Lower leg skin (tissue), 4 donors: ENCODE measurements at regions not wholly inside any gene's neighbourhood (a gene's known extent, or its start where the extent isn't known, plus 50 kb on each side); places are given as distances from the start of the nearest gene placed in this dataset.

Experiments
- DNase-seq, 2 donors: peaks; one replicate each; pipeline ENCODE4 v3.0.0-alpha.2; 2019; ENCODE audit warnings: low spot score in 2 of 2
- H3K4me3 ChIP-seq: fragments of 200-600 bp; sonication (generic); 2 replicates; pipeline ENCODE4 v1.5.1; 2017; ENCODE audit warnings: mild to moderate bottlenecking, low read depth; ENCODE audit not compliant: poor library complexity, severe bottlenecking
- CTCF ChIP-seq, 3 donors: fragments of 450-650 bp; IDR thresholded peaks; one replicate each; pipeline ENCODE4 v1.5.1; 2016; ENCODE audit warnings: antibody characterized with exemption in 3 of 3, mild to moderate bottlenecking in 3 of 3, moderate library complexity in 2 of 3
- POLR2A ChIP-seq, 2 donors: fragments of 450-650 bp; IDR thresholded peaks; one replicate each; pipeline ENCODE4 v1.6.1; 2016 to 2017; ENCODE audit warnings: antibody characterized with exemption in 2 of 2, mild to moderate bottlenecking in 1 of 2, moderate library complexity in 1 of 2
- WGBS, 2 donors: methylation state at CpG; one replicate each; pipeline ENCODE4 v1.1.5; 2018; 5-methylcytosine and 5-hydroxymethylcytosine counted together
- intact Hi-C: fragments of 100-400 bp; cut with DNase I; formaldehyde crosslinking; loops from one replicate; pipeline ENCODE4 v1.15.0; 2023; ENCODE audit warnings: low total_unique reads

- DNase-seq, result no peak
- TF ChIP-seq POLR2A (IDR thresholded peaks at IDR 0.05) (no peak), CTCF (IDR thresholded peaks at IDR 0.05) (no peak)
- intact Hi-C loops, result no loop called here
- no peak overlapping the region for H3K4me3 ChIP-seq
- WGBS, 2 donors, result 89 to 90% methylated on average over 5 of the region's 5 CpGs
These were observed 154.6 kb upstream of the EEPD1 start for GRCh38 chr7:35998481-35998880.

GRCh38 chr7:36001546-36001945 lies 151.5 kb upstream of the EEPD1 start:
- intact Hi-C loops, result no loop called here
- WGBS, 2 donors, result 94 to 98% methylated on average over 3 of the region's 3 CpGs
- TF ChIP-seq POLR2A (IDR thresholded peaks at IDR 0.05), result no peak
- no peak for TF ChIP-seq CTCF (IDR thresholded peaks at IDR 0.05)
- H3K4me3 ChIP-seq, result no peak overlapping the region
- no peak for DNase-seq

GRCh38 chr7:36002900-36003299 lies 150.2 kb upstream of the EEPD1 start:
- TF ChIP-seq POLR2A (IDR thresholded peaks at IDR 0.05) (no peak), CTCF (IDR thresholded peaks at IDR 0.05) (no peak)
- no peak overlapping the region for H3K4me3 ChIP-seq
- intact Hi-C loops, result no loop called here
- WGBS, 2 donors, result 90 to 91% methylated on average over 2 of the region's 2 CpGs
- DNase-seq, result no peak

- no peak overlapping the region for H3K4me3 ChIP-seq
- intact Hi-C loops, result no loop called here
- WGBS, 2 donors, result 92 to 100% methylated on average over 1 of the region's 1 CpG
- TF ChIP-seq CTCF (IDR thresholded peaks at IDR 0.05), result no peak
- TF ChIP-seq POLR2A (IDR thresholded peaks at IDR 0.05), result no peak
- DNase-seq, result no peak
These were observed 149.7 kb upstream of the EEPD1 start for GRCh38 chr7:36003343-36003742.

- DNase-seq, result no peak
- TF ChIP-seq CTCF (IDR thresholded peaks at IDR 0.05) (no peak), POLR2A (IDR thresholded peaks at IDR 0.05) (no peak)
- intact Hi-C loops, result no loop called here
- no peak overlapping the region for H3K4me3 ChIP-seq
- 74 to 81% methylated on average over 3 of the region's 3 CpGs for WGBS, 2 donors
These were observed 147.8 kb upstream of the EEPD1 start for GRCh38 chr7:36005293-36005692.

GRCh38 chr7:36005876-36006275 lies 147.2 kb upstream of the EEPD1 start:
- TF ChIP-seq POLR2A (IDR thresholded peaks at IDR 0.05) (no peak), CTCF (IDR thresholded peaks at IDR 0.05) (no peak)
- intact Hi-C loops, result no loop called here
- no peak overlapping the region for H3K4me3 ChIP-seq
- no peak for DNase-seq
